Activated naive CD4-positive, alpha-beta T cell (primary cell): ENCODE measurements at regions not wholly inside any gene's neighbourhood (a gene's known extent, or its start where the extent isn't known, plus 50 kb on each side); places are given as distances from the start of the nearest gene placed in this dataset.
"Not testable (repeated sequence)": the region's sequence is repeated elsewhere in the genome, so short reads cannot be mapped to it uniquely, and the experiment has no call there.

Experiments
- DNase-seq, 4 experiments: peaks; one replicate each; lab custom pipeline; 2025; lab: John Stamatoyannopoulos, UW

GRCh38 chr17:77548967-77549366 is 408.2 kb downstream of the SEC14L1 start:
- DNase-seq, result no peak

GRCh38 chr17:77549726-77550366 is 408.7 kb upstream of the TNRC6C start:
- DNase-seq, result no peak

- no peak for DNase-seq
Measured at GRCh38 chr17:77553459-77554066, 404.9 kb upstream of the TNRC6C start.

GRCh38 chr17:77555121-77555591 is 403.3 kb upstream of the TNRC6C start:
- DNase-seq, result no peak

GRCh38 chr17:77555741-77556291 is 402.7 kb upstream of the TNRC6C start:
- no peak for DNase-seq

GRCh38 chr17:77556383-77557061 is 402.0 kb upstream of the TNRC6C start:
- DNase-seq, result no peak

- no peak for DNase-seq
Measured at GRCh38 chr17:77558846-77559626, 399.5 kb upstream of the TNRC6C start.

GRCh38 chr17:77560381-77560780 is 398.1 kb upstream of the TNRC6C start:
- no peak for DNase-seq

GRCh38 chr17:77560841-77561240 is 397.7 kb upstream of the TNRC6C start:
- DNase-seq, result no peak

- DNase-seq, result not testable (repeated sequence)
Measured at GRCh38 chr17:77562361-77562760, 396.1 kb upstream of the TNRC6C start.

GRCh38 chr17:77563439-77564102 is 394.9 kb upstream of the TNRC6C start:
- no peak for DNase-seq

- DNase-seq, result no peak
Measured at GRCh38 chr17:77564278-77564920, 394.1 kb upstream of the TNRC6C start.

GRCh38 chr17:77565166-77565565 is 393.3 kb upstream of the TNRC6C start:
- no peak for DNase-seq

- no peak for DNase-seq
Measured at GRCh38 chr17:77566151-77566550, 392.4 kb upstream of the TNRC6C start.

GRCh38 chr17:77566566-77567138 is 391.9 kb upstream of the TNRC6C start:
- DNase-seq, result no peak

GRCh38 chr17:77568540-77568939 is 390.0 kb upstream of the TNRC6C start:
- no peak for DNase-seq

GRCh38 chr17:77569846-77570564 is 388.5 kb upstream of the TNRC6C start:
- no peak for DNase-seq

- DNase-seq, result no peak
Measured at GRCh38 chr17:77570565-77570898, 388.0 kb upstream of the TNRC6C start.

GRCh38 chr17:77571155-77571981 is 387.1 kb upstream of the TNRC6C start:
- DNase-seq, result peak in 1 of 4 experiments; percentile 3
